Testis (tissue), 2 donors: ENCODE measurements at regions not wholly inside any gene's neighbourhood (a gene's known extent, or its start where the extent isn't known, plus 50 kb on each side); places are given as distances from the start of the nearest gene placed in this dataset.

ENCODE experiments used
- CTCF ChIP-seq, 3 experiments: fragments of 450-650 bp in 2 of 3; fragments of 200-600 bp in 1 of 3; sonication (generic) in 1 of 3; IDR thresholded peaks; one replicate each; pipeline ENCODE4 v1.5.1; 2016 to 2019; ENCODE audit warnings: antibody characterized with exemption in 3 of 3, mild to moderate bottlenecking in 2 of 3, moderate library complexity in 1 of 3
- POLR2A ChIP-seq: fragments of 450-650 bp; IDR thresholded peaks from one replicate; pipeline ENCODE4 v1.6.1; 2017; ENCODE audit warnings: antibody characterized with exemption, mild to moderate bottlenecking, moderate library complexity

- TF ChIP-seq CTCF (IDR thresholded peaks at IDR 0.05) (no peak), POLR2A (no peak)
Measured at GRCh38 chr6:150529646-150530045, 70.0 kb upstream of the PLEKHG1 start.
